ENCODE measurements at regions not wholly inside any gene's neighbourhood (a gene's known extent, or its start where the extent isn't known, plus 50 kb on each side); places are given as distances from the start of the nearest gene placed in this dataset.

DNA sequence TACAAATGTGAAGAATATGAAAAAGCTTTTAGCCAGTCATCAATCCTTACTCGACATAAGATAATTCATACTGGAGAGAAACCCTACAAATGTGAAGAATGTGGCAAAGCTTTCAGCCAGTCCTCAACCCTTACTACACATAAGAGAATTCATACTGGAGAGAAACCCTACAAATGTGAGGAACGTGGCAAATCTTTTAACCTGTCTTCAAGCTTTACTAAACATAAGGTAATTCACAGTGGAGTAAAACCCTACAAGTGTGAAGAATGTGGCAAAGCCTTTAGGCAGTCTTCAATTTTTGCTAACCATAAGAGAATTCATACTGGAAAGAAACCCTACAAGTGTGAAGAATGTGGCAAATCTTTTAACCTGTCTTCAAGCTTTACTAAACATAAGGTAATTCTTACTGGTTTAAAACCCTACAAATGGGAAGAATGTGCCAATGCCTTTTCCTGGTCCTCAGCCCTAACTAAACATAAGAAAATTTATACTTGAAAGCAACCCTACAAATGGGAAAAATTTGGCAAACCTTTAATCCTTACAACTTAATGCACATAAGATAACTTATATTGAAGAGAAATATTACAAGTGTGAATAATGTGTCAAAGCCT, 74.1 kb upstream of the ZNF681 start:
- no peak for DNase-seq (ENCODE audit: low read depth, low spot score)
- intact Hi-C loops (cut with micrococcal nuclease; ENCODE audit: unreplicated experiment): no loop called here
- in situ Hi-C loops (cut with MboI): no loop called here
- Histone ChIP-seq H3K36me3 (ENCODE audit: control insufficient read depth in 2 of 2, insufficient read depth in 2 of 2, low read length in 1 of 2) (no peaks in the 10 kb centered on the region), H3K4me1 (ENCODE audit: control insufficient read depth, insufficient read depth, low read length) (no peaks in the 10 kb centered on the region), H3K27ac (ENCODE audit: control insufficient read depth, insufficient read depth) (no peak overlapping the region), H4K20me1 (ENCODE audit: control insufficient read depth, insufficient read depth) (no peaks in the 10 kb centered on the region), H3K4me2 (ENCODE audit: control insufficient read depth, insufficient read depth) (no peak overlapping the region), H3K4me3 (no peak overlapping the region), H3K9me3 (replicated peaks; ENCODE audit: control insufficient read depth, insufficient read depth, low read length) (no peaks in the 10 kb centered on the region; the same call in 2 of the 3 replicates), H3K79me2 (ENCODE audit: control insufficient read depth, insufficient read depth, low read length) (no peaks in the 10 kb centered on the region), H3K9ac (ENCODE audit: control insufficient read depth, insufficient read depth, low read length) (no peak overlapping the region), H2AFZ (ENCODE audit: control insufficient read depth, low read depth, low read length) (no peak overlapping the region), H3K27me3 (replicated peaks in 1 of 2; ENCODE audit: control insufficient read depth in 2 of 2, insufficient read depth in 2 of 2, low read length in 1 of 2) (no peaks in the 10 kb centered on the region)
- no peak for ATAC-seq
- 0% methylated on average over 2 of the region's 2 CpGs for WGBS (ENCODE audit: insufficient coverage, insufficient replicate concordance, low lambda C conversion rate, missing lambda C conversion rate)
- CTCF ChIA-PET: no interaction called here
- no TSS peak for BruUV-seq (replicated peaks)
- POLR2A ChIA-PET: no interaction called here
- SMC1A ChIA-PET (ENCODE audit: uncharacterized antibody, unreplicated experiment): no interaction called here
- RAD21 ChIA-PET (ENCODE audit: unreplicated experiment): no interaction called here
- FAIRE-seq: no peak
- no peak for TF ChIP-seq ATF3 (IDR thresholded peaks at IDR 0.05; ENCODE audit: borderline replicate concordance, extremely low read depth, low read depth, low read length)
- TF ChIP-seq NR2F1 (conservative IDR thresholded peaks at IDR 0.05): no peak
- no peak for TF ChIP-seq CREB1 (IDR thresholded peaks at IDR 0.05; ENCODE audit: low read depth)
- peak; percentile 35 for TF ChIP-seq ZNF274 (IDR thresholded peaks at IDR 0.05; ENCODE audit: insufficient read depth, insufficient read length)

- Histone ChIP-seq H2AFZ (ENCODE audit: control insufficient read depth, low read depth, low read length) (no peak overlapping the region), H3K9me3 (replicated peaks; ENCODE audit: control insufficient read depth, insufficient read depth, low read length) (peaks cover 11% of the 10 kb centered on the region; the same call in 1 of the 3 replicates), H3K4me3 (no peak overlapping the region), H3K4me2 (ENCODE audit: control insufficient read depth, insufficient read depth) (no peak overlapping the region), H3K4me1 (ENCODE audit: control insufficient read depth, insufficient read depth, low read length) (no peaks in the 10 kb centered on the region), H4K20me1 (ENCODE audit: control insufficient read depth, insufficient read depth) (no peaks in the 10 kb centered on the region), H3K36me3 (ENCODE audit: control insufficient read depth in 2 of 2, insufficient read depth in 2 of 2, low read length in 1 of 2) (no peaks in the 10 kb centered on the region), H3K27me3 (replicated peaks in 1 of 2; ENCODE audit: control insufficient read depth in 2 of 2, insufficient read depth in 2 of 2, low read length in 1 of 2) (no peaks in the 10 kb centered on the region), H3K9ac (ENCODE audit: control insufficient read depth, insufficient read depth, low read length) (no peak overlapping the region), H3K79me2 (ENCODE audit: control insufficient read depth, insufficient read depth, low read length) (no peaks in the 10 kb centered on the region), H3K27ac (ENCODE audit: control insufficient read depth, insufficient read depth) (no peak overlapping the region)
- intact Hi-C loops (cut with micrococcal nuclease; ENCODE audit: unreplicated experiment) (no loop called here), in situ Hi-C loops (cut with MboI) (no loop called here)
- FAIRE-seq (no peak), DNase-seq (ENCODE audit: low read depth, low spot score) (peak; percentile 12), ATAC-seq (no peak)
- ChIA-PET RAD21 (ENCODE audit: unreplicated experiment) (no interaction called here), SMC1A (ENCODE audit: uncharacterized antibody, unreplicated experiment) (no interaction called here), CTCF (no interaction called here), POLR2A (no interaction called here)
- 0% methylated on average over 2 of the region's 2 CpGs for WGBS (ENCODE audit: insufficient coverage, insufficient replicate concordance, low lambda C conversion rate, missing lambda C conversion rate)
- no TSS peak for BruUV-seq (replicated peaks)
- 0 out of 2 replicates have a peak, but pooled peaks have one; percentile 36 for TF ChIP-seq CBX5 (IDR thresholded peaks at IDR 0.05; ENCODE audit: low read depth)
- TF ChIP-seq, protein P1, sequence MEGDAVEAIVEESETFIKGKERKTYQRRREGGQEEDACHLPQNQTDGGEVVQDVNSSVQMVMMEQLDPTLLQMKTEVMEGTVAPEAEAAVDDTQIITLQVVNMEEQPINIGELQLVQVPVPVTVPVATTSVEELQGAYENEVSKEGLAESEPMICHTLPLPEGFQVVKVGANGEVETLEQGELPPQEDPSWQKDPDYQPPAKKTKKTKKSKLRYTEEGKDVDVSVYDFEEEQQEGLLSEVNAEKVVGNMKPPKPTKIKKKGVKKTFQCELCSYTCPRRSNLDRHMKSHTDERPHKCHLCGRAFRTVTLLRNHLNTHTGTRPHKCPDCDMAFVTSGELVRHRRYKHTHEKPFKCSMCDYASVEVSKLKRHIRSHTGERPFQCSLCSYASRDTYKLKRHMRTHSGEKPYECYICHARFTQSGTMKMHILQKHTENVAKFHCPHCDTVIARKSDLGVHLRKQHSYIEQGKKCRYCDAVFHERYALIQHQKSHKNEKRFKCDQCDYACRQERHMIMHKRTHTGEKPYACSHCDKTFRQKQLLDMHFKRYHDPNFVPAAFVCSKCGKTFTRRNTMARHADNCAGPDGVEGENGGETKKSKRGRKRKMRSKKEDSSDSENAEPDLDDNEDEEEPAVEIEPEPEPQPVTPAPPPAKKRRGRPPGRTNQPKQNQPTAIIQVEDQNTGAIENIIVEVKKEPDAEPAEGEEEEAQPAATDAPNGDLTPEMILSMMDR (IDR thresholded peaks at IDR 0.05 in 2 of 3, conservative IDR thresholded peaks at IDR 0.05 in 1 of 3; ENCODE audit: control insufficient read depth in 2 of 3, extremely low read depth in 1 of 3, insufficient read depth in 1 of 3, low read depth in 3 of 3, low read length in 3 of 3): peak in 2 of 3 experiments; percentile 20 to 25; a peak in 3 of 6 replicates
- no peak for TF ChIP-seq DPF2 (IDR thresholded peaks at IDR 0.05)
- TF ChIP-seq, protein P2, sequence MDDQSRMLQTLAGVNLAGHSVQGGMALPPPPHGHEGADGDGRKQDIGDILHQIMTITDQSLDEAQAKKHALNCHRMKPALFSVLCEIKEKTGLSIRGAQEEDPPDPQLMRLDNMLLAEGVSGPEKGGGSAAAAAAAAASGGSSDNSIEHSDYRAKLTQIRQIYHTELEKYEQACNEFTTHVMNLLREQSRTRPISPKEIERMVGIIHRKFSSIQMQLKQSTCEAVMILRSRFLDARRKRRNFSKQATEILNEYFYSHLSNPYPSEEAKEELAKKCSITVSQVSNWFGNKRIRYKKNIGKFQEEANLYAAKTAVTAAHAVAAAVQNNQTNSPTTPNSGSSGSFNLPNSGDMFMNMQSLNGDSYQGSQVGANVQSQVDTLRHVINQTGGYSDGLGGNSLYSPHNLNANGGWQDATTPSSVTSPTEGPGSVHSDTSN (IDR thresholded peaks at IDR 0.05; ENCODE audit: insufficient replicate concordance, low read depth, low read length): peak; percentile 34
- 0 out of 2 replicates have a peak, but pooled peaks have one; percentile 22 for TF ChIP-seq TCF12 (IDR thresholded peaks at IDR 0.05; ENCODE audit: low read depth, low read length)
- no peak for TF ChIP-seq HCFC1 (IDR thresholded peaks at IDR 0.05; ENCODE audit: low read length)
Measured at GRCh38 chr19:23823952-23824389, 65.3 kb upstream of the ZNF681 start.
